Adrenal gland (tissue), 5 donors: ENCODE measurements at regions not wholly inside any gene's neighbourhood (a gene's known extent, or its start where the extent isn't known, plus 50 kb on each side); places are given as distances from the start of the nearest gene placed in this dataset.

ENCODE experiments used
- CTCF ChIP-seq, 6 experiments: fragments of 450-650 bp in 4 of 6; fragments of 200-600 bp in 2 of 6; sonication (generic) in 1 of 6; IDR thresholded peaks; 1 replicate in 5 of 6; 2 replicates in 1 of 6; pipeline versions ENCODE4 v1.5.1 to v1.8.0; 2016 to 2021; ENCODE audit warnings: antibody characterized with exemption in 6 of 6, mild to moderate bottlenecking in 2 of 6, moderate library complexity in 1 of 6
- POLR2A ChIP-seq, 2 donors: fragments of 450-650 bp; IDR thresholded peaks; one replicate each; pipeline ENCODE4 v1.6.1; 2017; ENCODE audit warnings: antibody characterized with exemption in 2 of 2, mild to moderate bottlenecking in 2 of 2, moderate library complexity in 1 of 2
- donor health status: DM: no; HTN: no; CAD: no.

GRCh38 chr16:86134802-86135461 lies 236.0 kb downstream of the IRF8 start:
- TF ChIP-seq CTCF (IDR thresholded peaks at IDR 0.05) (no peak), POLR2A (IDR thresholded peaks at IDR 0.05) (no peak)
